GM21723 (cell line): ENCODE measurements at regions not wholly inside any gene's neighbourhood (a gene's known extent, or its start where the extent isn't known, plus 50 kb on each side); places are given as distances from the start of the nearest gene placed in this dataset.

Experiments used
- ATAC-seq: cut with Tn5 transposase; IDR thresholded peaks from one replicate; pipeline ENCODE4 v1.9.1; 2021; ENCODE audit warnings: mild to moderate bottlenecking, moderate library complexity; ENCODE audit not compliant: unreplicated experiment

DNA sequence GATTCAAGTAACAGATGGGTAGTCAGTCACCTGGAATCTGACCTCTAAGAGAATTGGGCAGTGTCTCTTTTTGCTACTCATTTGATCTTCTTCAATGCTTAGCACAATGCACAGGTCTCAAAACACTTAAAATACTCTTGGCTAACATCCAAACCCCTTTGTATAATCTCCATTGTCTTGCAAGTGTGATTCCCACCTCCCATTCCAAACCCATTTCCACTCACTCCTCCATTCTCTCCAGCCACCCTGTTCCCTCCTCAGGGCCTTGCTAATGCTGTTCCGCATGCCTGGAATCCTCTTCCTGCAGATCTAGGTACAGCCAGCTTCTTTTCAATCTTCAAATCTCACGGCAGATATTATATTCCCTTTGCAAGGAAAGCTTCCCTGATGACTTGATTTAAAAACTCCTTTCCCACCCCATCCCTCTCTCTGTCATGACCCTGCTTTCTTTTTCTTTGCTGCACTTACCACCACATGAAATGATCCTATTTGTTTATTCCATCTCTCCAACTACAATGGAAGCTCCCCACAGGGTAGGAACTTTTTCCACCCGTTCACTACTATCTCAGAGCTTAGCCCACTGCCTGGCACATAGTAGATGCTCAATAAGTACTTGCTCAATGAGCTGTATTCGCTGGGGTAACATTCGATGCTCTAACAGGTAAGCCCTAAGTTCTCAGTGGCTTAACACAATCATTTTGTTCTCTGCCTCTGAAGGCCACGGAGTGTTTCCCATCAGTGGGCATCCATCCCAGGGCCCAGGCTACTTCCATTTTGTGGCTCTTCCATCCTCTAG, 121.7 kb downstream of the MN1 start:
- ATAC-seq = no peak

DNA sequence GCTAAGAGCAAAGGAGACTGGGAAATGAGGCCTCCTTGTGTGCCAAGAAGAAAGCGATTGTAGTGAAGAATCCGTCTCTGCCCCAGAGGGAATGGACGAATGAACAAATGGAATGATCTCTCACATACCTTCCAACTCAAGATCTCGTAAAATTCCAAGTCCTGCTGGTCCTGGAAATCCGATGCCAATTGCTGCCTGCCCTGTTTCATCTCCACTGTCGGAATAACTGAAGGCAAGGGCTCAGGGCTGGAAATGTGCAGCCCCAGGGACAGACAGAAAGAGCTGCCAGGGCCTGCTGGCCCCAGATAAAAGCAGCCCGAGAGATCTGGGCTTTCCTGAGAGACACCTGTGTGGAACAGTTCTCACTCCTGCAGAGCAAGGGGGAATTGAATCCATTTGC, 120.9 kb downstream of the MN1 start:
- no peak for ATAC-seq

GRCh38 chr22:27681037-27681436, 120.5 kb downstream of the MN1 start:
- ATAC-seq = no peak

- ATAC-seq = no peak
These were observed 119.1 kb downstream of the MN1 start for GRCh38 chr22:27682437-27682836.

GRCh38 chr22:27684901-27685300, 116.7 kb downstream of the MN1 start:
- ATAC-seq = no peak

DNA sequence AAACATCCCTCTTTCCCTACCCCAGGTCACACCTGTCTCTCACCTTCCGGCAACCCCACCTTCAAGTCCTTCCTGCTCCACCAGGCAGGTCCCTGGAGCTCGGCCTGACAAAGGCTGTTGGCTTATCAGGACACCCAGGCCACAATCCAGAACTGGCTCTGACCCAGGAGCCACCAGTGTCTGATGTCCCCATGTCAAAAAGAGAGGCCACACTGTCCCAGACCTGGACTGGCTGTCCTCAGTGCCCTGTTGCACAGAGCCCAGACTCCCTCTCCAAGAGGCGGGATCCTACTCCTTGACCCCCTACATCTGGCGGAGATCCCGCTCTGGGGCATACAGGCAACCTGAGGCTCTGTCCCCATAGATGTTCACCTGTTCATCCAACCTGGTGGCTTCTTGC, 116.0 kb downstream of the MN1 start:
- no peak for ATAC-seq

GRCh38 chr22:27685970-27686369, 115.6 kb downstream of the MN1 start:
- no peak for ATAC-seq

GRCh38 chr22:27686534-27686933, 115.0 kb downstream of the MN1 start:
- ATAC-seq = no peak

DNA sequence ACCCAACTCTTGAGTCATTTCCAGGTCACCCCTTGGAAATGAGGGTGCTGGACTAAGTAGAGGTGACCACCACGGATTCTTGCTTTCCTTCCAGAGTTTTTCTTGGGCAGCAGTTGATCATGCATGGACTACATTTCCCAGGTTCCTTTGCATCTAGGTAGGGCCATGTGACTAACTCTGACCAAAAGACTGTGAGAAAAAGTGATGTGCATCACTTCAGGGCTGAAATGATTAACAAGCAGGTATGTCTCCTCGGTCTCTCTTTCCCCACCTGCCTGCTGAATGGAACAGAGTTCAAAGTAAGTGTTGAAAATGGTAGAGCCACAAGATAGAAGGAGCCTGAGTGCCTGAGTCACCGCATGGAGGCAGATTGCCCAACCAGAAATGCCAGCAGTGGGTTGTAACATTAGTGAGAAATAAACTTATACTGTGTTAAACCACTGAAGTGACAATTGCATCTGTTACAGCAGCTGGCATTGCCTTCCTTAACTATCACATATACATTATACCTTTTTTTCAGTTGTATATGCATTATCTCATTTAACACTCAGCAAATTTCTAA, 113.5 kb downstream of the MN1 start:
- ATAC-seq = no peak

DNA sequence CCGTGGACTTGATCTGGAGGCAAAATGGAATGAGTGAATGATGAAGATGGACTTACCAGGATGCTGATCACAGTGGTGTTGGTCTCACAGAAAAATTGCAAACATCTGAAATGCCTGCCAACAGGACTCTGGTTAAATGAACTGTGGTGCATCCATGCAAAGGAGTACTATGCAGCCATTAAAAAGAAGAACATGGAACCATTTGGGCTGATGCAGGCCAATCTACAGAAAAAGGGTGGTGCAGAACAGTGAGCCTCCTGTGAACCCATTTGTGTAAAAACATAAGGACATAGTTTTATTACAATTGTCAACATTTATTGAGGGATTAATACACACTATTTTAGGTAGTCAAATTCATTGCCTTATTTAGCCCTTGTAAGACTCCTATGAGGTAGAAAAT, 111.9 kb downstream of the MN1 start:
- ATAC-seq = no peak

DNA sequence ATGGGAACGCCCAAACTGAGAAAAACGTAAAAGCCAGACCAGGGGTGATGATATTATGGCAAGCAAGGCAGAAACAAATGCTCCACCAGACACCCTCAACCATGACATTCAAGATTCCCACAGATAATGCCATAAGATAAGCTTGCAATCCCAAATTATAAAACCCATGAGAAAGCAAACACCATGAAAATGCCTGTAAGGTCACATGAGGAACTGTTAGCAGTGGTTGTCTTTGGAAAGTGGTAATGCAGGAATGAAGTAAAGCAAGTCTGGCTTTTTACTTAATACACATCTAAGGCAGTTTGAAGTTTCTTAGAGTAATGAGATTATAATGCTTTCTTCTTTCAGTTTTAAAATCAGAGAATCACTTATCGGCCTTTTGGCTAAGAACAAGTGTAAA, 111.0 kb downstream of the MN1 start:
- no peak for ATAC-seq

DNA sequence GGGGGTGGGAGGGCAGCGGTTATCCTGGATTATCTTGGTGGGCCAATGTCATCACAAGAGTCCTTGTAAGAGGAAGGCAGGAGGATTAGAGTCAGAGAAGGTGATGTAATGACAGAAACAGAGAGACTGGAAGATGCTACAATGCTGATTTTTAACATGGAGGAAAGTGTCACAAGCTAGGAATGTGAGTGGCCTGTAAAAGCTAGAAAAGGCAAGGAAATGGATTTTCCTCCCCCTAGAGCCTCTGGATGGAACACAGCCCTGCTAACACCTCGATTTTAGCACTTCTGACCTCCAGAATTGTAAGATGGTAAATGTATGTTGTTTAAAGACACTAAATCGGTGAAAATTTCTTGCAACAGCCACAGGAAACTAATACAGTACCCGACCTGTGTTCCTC, 109.3 kb downstream of the MN1 start:
- no peak for ATAC-seq

- no peak for ATAC-seq
These were observed 105.6 kb downstream of the MN1 start for GRCh38 chr22:27695925-27696324.

DNA sequence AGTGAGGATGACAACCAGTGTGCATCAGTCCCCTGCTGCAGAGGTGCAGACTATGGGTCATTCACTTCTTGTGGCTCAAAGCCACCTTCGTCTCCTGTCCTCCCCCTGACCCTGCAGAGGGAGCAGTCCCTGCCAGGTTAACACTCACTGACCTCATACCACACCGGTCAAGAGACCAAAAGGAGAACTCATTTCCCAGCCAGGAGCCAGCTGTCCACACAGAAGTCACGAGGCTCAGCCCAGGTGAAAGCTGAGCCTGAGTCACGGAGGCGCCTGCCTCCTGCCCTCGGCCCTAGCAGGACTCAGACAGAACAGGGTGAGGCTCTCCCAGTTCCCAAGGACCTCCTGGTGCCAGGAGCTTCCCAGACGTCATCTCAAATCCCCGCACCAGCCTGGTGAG, 103.7 kb downstream of the MN1 start:
- no peak for ATAC-seq
